ENCODE measurements at regions not wholly inside any gene's neighbourhood (a gene's known extent, or its start where the extent isn't known, plus 50 kb on each side); places are given as distances from the start of the nearest gene placed in this dataset.

DNA sequence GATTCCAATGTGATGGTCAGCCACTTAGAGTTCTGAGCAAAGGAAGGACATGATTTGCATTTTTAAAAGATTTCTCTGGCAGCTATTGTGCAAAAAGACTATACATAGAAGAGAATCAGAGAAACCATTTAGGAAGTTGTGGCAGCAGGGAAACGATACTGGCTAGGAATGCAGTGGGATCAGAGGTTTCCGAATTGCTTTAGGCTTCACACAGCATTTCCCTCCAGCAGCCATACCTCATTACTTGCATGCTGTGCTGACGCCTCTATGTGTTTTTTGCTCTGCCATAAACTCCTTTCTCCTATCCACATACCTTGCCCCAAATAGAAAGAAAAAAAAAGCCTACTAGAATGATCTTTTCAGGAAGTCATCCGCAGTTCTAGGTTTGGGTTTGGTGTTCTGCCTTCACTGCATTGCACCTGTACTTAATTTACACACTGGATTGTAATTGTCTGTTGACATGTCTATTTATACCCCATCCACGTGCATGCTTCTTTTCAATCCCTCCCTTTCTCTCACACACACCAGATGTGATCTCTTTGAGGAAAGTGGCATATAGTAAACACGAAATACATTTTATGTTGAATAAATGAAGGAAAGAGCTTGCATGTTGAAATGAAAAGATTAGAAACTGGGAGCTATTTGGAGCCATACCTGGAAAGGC lies 860.3 kb upstream of the SEMA6D start:
- intact Hi-C loops (cut with micrococcal nuclease), result no loop called here
- no peaks in the 10 kb centered on the region for H3K79me2 ChIP-seq (ENCODE audit: control insufficient read depth, insufficient read depth, low read length)
- no peaks in the 10 kb centered on the region for H3K27me3 Mint-ChIP-seq

GRCh38 chr15:46858150-46858549 lies 859.2 kb upstream of the SEMA6D start:
- peaks cover 6% of the 10 kb centered on the region for H3K9me3 Mint-ChIP-seq (ENCODE audit: insufficient read depth)
- DNase-seq, result no peak
- no peaks in the 10 kb centered on the region for H3K4me1 Mint-ChIP-seq
- no peak for TF ChIP-seq EZH2 (IDR thresholded peaks at IDR 0.05; ENCODE audit: borderline replicate concordance, insufficient read depth, low read depth, low read length, poor library complexity, severe bottlenecking)
- TF ChIP-seq, protein P1, sequence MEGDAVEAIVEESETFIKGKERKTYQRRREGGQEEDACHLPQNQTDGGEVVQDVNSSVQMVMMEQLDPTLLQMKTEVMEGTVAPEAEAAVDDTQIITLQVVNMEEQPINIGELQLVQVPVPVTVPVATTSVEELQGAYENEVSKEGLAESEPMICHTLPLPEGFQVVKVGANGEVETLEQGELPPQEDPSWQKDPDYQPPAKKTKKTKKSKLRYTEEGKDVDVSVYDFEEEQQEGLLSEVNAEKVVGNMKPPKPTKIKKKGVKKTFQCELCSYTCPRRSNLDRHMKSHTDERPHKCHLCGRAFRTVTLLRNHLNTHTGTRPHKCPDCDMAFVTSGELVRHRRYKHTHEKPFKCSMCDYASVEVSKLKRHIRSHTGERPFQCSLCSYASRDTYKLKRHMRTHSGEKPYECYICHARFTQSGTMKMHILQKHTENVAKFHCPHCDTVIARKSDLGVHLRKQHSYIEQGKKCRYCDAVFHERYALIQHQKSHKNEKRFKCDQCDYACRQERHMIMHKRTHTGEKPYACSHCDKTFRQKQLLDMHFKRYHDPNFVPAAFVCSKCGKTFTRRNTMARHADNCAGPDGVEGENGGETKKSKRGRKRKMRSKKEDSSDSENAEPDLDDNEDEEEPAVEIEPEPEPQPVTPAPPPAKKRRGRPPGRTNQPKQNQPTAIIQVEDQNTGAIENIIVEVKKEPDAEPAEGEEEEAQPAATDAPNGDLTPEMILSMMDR (IDR thresholded peaks at IDR 0.05), result no peak
- no peak overlapping the region for H3K27ac Mint-ChIP-seq
- H3K9me3 ChIP-seq (ENCODE audit: control extremely low read depth in 1 of 3, control insufficient read depth in 2 of 3, insufficient read depth in 1 of 3, low read length in 2 of 3), result no peaks in the 10 kb centered on the region
- H3K4me2 ChIP-seq (replicated peaks; ENCODE audit: low read depth, low read length, poor library complexity, severe bottlenecking), result no peak overlapping the region
- H3K4me3 Mint-ChIP-seq, result no peak overlapping the region
- no peaks in the 10 kb centered on the region for H3K36me3 ChIP-seq (replicated peaks in 1 of 2; ENCODE audit: control extremely low read depth in 1 of 2, control insufficient read depth in 1 of 2, extremely low read depth in 1 of 2, insufficient read depth in 2 of 2, low read length in 1 of 2)
- no peak overlapping the region for H3K9ac ChIP-seq (ENCODE audit: low read length)
- intact Hi-C loops (cut with micrococcal nuclease), result no loop called here
- 100% methylated on average over 1 of the region's 3 CpGs for WGBS (ENCODE audit: insufficient coverage)
- H4K20me1 ChIP-seq (ENCODE audit: control insufficient read depth, insufficient read depth, low read length, poor library complexity, severe bottlenecking), result no peaks in the 10 kb centered on the region
- no peak overlapping the region for H3K27ac ChIP-seq (ENCODE audit: low read length in 2 of 2)
- ChIA-PET POLR2A (no interaction called here), CTCF (interaction anchor here (0.8 kb wide), 1 partner anchor 117 kb away, joined by 4 read pairs; no protein-coding TSS in a partner anchor)
- no peak for ATAC-seq (ENCODE audit: low read depth)
- H3K79me2 ChIP-seq (ENCODE audit: control insufficient read depth, insufficient read depth, low read length), result no peaks in the 10 kb centered on the region
- H3K27me3 Mint-ChIP-seq, result no peaks in the 10 kb centered on the region
- no peaks in the 10 kb centered on the region for H3K4me1 ChIP-seq (ENCODE audit: control insufficient read depth in 2 of 2, insufficient read depth in 2 of 2, low read length in 2 of 2)
- H3K4me3 ChIP-seq (ENCODE audit: control extremely low read depth in 1 of 5, extremely low read depth in 1 of 5, insufficient read depth in 1 of 5, low read depth in 2 of 5, low read length in 4 of 5), result no peak overlapping the region
- no peaks in the 10 kb centered on the region for H3K27me3 ChIP-seq (replicated peaks in 1 of 4; ENCODE audit: control extremely low read depth in 1 of 4, control insufficient read depth in 3 of 4, insufficient read depth in 4 of 4, low read length in 3 of 4)
- no peak overlapping the region for H2AFZ ChIP-seq (ENCODE audit: insufficient read depth, low read depth, low read length, poor library complexity, severe bottlenecking)

More for the DNA sequence above, 860.3 kb upstream of the SEMA6D start:
- H3K9me3 ChIP-seq (ENCODE audit: control extremely low read depth in 1 of 3, control insufficient read depth in 2 of 3, insufficient read depth in 1 of 3, low read length in 2 of 3), result no peaks in the 10 kb centered on the region
- ATAC-seq (ENCODE audit: low read depth) (no peak), DNase-seq (no peak)
- TF ChIP-seq, protein P1 (IDR thresholded peaks at IDR 0.05), result no peak
- TF ChIP-seq EZH2 (IDR thresholded peaks at IDR 0.05; ENCODE audit: borderline replicate concordance, insufficient read depth, low read depth, low read length, poor library complexity, severe bottlenecking), result no peak
- no peaks in the 10 kb centered on the region for H3K4me1 Mint-ChIP-seq
- no peak overlapping the region for H3K9ac ChIP-seq (ENCODE audit: low read length)
- ChIA-PET POLR2A (no interaction called here), CTCF (no interaction called here)
- no peak overlapping the region for H2AFZ ChIP-seq (ENCODE audit: insufficient read depth, low read depth, low read length, poor library complexity, severe bottlenecking)
- no peak overlapping the region for H3K4me3 ChIP-seq (ENCODE audit: control extremely low read depth in 1 of 5, extremely low read depth in 1 of 5, insufficient read depth in 1 of 5, low read depth in 2 of 5, low read length in 4 of 5)
- no peaks in the 10 kb centered on the region for H3K4me1 ChIP-seq (ENCODE audit: control insufficient read depth in 2 of 2, insufficient read depth in 2 of 2, low read length in 2 of 2)
- 80% methylated on average over 1 of the region's 6 CpGs for WGBS (ENCODE audit: insufficient coverage)
- H3K36me3 ChIP-seq (replicated peaks in 1 of 2; ENCODE audit: control extremely low read depth in 1 of 2, control insufficient read depth in 1 of 2, extremely low read depth in 1 of 2, insufficient read depth in 2 of 2, low read length in 1 of 2), result no peaks in the 10 kb centered on the region
- no peak overlapping the region for H3K4me3 Mint-ChIP-seq
- H3K27ac Mint-ChIP-seq, result no peak overlapping the region
- H3K9me3 Mint-ChIP-seq (ENCODE audit: insufficient read depth), result peaks cover 6% of the 10 kb centered on the region
- no peak overlapping the region for H3K27ac ChIP-seq (ENCODE audit: low read length in 2 of 2)
- H3K4me2 ChIP-seq (replicated peaks; ENCODE audit: low read depth, low read length, poor library complexity, severe bottlenecking), result no peak overlapping the region
- no peaks in the 10 kb centered on the region for H4K20me1 ChIP-seq (ENCODE audit: control insufficient read depth, insufficient read depth, low read length, poor library complexity, severe bottlenecking)
- H3K27me3 ChIP-seq (replicated peaks in 1 of 4; ENCODE audit: control extremely low read depth in 1 of 4, control insufficient read depth in 3 of 4, insufficient read depth in 4 of 4, low read length in 3 of 4), result no peaks in the 10 kb centered on the region

Measured in B cell (primary cell).